ENCODE measurements at regions not wholly inside any gene's neighbourhood (a gene's known extent, or its start where the extent isn't known, plus 50 kb on each side); places are given as distances from the start of the nearest gene placed in this dataset.
A peak's percentile ranks its signal among the peaks of the same experiment; 100 is the strongest.
"Not testable (repeated sequence)": the region's sequence is repeated elsewhere in the genome, so short reads cannot be mapped to it uniquely, and the experiment has no call there.

GRCh38 chr10:15428681-15429080, 57.6 kb upstream of the FAM171A1 start:
- no peak for DNase-seq

DNA sequence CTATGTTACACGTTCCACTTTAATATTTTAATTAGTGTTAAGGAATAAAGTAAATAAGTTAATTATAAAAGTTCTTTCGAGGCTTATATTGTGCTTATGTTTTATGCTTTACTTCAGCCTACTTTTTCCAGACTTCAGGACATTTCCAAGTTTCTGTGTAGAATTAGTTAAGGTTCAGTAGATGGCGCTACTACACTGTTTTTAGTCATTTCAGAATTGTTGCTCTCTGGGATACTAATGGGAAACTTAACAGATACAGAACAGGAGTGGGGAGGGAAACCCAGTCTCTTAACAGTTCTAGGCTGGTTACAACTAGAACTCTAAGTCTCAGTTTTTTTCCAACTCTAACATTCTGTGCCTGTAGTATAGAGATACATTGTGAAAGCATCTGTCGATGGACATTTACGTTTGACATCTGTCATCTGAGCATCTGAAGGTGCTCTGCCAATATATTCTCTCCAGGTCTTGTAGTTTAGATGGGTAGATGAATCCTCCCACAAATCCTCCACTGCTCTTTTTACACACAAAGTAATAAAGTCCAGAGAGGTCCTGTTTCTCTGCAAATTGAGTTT, 56.8 kb upstream of the FAM171A1 start:
- peak; percentile 17 to 55 for DNase-seq

- no peak for DNase-seq
Measured at GRCh38 chr10:15426558-15426957, 55.5 kb upstream of the FAM171A1 start.

GRCh38 chr10:15426115-15426514, 55.0 kb upstream of the FAM171A1 start:
- no peak for DNase-seq

DNA sequence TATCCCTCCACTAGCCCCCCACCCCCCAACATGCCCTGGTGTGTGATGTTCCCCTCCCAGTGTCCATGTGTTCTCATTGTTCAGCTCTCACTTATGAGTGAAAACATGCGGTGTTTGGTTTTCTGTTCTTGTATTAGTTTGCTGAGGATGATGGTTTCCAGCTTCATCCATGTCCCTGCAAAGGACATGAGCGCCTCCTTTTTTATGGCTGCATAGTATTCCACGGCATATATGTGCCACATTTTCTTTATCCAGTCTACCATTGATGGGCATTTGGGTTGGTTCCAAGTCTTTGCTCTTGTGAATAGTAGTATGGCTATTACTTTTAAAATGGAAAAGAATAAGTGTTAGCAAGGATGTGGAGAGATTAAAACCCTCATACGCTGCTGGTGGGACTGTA, 50.8 kb upstream of the FAM171A1 start:
- DNase-seq: not testable (repeated sequence)
